Activated CD4-positive, alpha-beta T cell treated with anti-CD3 and anti-CD28 coated beads for 1 hour (primary cell): ENCODE measurements at regions not wholly inside any gene's neighbourhood (a gene's known extent, or its start where the extent isn't known, plus 50 kb on each side); places are given as distances from the start of the nearest gene placed in this dataset.

Experiments used
- DNase-seq: peaks from one replicate; pipeline ENCODE4 v3.0.0-alpha.2; 2020

DNA sequence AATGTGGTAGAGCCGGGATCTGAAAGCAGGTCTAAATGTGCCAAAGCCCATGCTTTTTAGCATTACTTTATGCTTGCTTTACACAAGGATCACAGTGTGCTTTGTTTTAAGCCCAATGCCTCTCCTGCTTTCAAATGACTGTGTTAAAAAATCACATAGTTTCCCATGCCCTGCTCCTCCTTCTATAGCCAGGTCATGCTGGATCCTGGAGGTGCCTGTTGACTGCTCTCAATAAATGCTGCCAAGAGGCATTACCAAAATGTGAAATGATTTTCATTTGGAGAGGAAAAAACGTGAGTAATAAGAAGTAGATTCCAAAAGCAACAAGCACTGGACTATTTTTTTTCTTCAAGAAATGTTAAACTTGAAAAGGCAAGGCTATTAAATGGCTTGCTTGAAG, 420.7 kb upstream of the USP24 start:
- DNase-seq = no peak

DNA sequence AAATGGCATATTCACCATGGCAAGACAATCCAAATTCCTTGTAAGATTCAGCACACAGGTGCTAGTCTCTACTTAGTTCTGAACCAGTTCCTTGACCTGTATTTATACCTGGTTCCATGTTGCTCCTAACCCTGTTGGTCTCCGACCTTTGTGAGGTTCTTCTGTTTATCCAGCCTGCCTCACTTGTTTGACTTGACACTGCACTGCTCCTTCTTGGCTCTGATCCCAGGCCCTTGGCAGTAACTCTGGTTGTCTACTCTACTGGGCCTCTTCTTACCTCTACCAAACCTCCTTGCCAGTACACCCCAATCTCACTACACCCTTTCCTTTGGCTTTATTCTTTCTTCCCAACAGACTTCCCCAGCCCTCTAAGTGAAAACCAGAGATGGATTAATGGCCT, 419.4 kb upstream of the USP24 start:
- no peak for DNase-seq

DNA sequence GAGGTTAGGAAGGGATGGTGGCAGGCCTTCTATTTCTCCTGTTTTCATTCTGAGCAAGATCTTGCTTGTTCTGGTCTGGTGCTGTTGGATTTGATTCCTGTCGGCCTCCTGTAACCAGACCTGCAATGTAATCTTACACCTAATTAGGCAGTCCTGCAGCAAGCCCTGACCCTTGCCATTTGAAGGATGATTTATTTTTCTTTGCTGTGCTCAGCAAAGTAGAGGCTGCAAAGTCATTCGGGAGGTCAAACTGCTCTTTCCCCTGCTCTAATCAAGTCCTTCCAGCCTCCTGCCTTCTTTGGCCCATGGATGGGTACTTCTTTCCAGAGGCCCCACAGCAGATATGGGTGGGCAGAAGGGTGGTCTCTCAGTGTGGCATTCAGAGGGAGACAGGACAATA, 417.7 kb upstream of the USP24 start:
- DNase-seq = no peak

DNA sequence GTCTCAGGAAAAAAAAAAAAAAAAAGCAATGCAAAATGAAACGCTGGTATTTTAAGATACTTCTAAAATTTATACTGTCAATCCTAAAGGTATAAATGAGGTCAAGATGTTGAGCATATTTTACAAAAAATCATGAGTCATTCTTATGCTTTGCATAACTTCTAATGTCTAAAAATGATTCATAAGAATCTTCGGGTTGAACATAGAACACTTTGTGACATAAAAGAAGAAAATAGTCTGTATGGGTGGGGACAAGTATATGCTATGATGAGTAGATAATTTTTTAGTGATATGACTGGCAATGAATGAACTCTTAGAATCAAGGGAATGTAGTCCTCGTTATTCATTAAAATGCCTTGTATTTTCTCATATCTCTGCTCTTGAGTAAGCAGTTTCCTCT, 416.9 kb upstream of the USP24 start:
- DNase-seq = no peak

DNA sequence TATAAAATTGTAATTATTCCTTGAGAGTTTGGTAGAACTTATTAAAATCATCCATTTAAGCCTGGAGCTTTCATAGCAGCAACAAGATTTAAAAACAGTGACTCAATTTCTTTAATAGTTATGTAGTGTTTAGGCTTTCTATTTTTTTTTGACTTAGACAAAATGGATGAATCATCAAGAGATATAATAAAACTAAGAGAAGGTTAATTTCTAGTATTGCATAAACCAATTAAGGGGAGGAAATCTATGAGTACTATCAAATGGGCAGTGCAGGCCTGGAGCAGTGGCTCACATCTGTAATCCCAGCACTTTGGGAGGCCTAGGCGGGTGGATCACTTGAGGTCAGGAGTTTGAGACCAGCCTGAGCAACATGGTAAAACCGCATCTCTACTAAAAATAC, 416.3 kb upstream of the USP24 start:
- DNase-seq = no peak

DNA sequence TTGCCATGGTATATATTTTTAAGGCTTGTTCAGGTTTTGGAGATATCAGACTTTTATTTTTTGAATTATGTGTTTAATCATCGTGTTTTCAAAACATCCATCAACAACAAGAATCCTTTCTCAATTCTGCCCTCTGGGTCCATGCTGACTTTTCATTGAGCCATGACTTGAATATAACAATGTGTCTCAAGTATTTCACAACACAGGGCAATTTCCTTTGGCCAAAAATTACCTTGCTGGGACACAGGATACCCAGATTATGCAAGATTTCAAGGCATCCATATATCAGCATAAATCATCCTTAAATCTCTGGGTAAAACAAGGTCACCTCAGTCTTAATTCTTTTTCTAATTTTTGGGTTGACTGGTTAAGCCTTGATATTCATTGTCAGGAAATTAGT, 411.2 kb upstream of the USP24 start:
- DNase-seq = no peak

DNA sequence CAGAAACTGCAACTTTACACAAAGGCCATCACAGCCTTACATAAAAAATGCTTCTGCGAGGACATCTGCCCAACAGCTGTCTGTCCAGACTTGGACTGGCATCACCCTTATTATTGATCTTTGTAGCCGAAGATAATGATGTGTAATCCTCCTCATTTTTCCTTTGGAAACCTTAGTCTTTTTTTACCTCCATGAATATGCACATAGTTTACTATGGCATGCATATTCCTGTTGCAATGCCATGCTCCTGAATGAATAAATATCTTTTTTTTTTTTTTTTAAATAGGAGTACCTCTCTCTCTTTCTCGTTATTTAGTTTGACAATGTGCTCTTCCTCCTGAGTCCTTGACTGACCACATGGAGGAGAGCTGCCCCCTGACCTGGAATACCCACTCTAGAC, 409.6 kb upstream of the USP24 start:
- DNase-seq = no peak

DNA sequence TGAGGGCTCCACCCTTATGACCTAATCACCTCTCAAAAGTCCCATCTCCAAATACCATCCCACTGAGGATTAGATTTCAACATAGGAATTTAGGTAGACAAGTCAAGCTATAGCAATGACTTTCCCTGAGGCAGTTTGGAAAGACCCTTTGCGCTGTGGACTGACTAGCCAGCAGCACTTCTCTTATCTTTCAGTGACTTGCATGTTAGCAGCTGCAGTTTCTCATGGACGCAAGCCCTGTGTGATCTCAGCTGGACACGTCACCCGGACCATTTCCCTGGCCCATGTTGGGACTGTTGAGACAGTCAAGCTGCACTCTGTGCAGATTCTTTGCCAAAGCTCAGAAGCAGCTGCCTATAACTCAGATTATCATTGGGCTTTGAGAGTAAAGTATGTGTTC, 408.1 kb upstream of the USP24 start:
- no peak for DNase-seq

DNA sequence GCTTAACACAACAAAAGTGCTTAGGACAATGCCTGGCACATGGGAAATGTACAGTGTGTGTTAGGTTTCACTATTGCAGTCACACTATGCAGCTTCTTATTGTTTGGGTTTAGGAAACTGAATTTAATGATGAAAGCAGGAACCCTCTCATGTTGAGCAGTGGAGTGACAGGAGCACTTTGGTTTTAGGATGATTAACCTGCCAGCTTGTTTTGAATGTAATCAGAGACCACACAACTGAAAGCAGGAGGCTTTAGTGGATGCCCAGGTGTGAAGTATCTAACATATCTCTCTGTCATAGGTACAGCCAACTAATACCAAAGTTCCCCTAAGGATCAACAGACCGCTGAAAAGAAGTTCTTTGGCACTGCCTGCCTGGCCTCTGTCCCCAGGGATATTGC, 406.9 kb upstream of the USP24 start:
- no peak for DNase-seq

DNA sequence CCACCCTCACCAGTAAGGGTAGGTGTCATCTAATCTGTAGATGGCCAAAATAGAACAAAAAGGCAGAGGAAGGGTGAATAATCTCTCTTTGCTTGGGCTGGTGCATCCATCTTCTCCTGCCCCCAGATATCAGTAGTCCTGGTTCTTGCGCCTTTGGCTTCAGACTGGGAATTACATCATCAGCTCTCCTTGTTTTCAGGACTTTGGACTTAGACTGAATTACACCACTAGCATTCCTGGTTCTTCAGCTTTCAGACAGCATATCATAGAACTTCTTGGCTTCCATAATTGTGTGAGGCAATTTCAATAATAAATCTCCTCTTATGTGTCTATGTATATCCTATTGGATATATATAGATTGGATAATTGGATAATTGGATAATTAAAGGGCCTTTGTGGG, 403.0 kb upstream of the USP24 start:
- no peak for DNase-seq

DNA sequence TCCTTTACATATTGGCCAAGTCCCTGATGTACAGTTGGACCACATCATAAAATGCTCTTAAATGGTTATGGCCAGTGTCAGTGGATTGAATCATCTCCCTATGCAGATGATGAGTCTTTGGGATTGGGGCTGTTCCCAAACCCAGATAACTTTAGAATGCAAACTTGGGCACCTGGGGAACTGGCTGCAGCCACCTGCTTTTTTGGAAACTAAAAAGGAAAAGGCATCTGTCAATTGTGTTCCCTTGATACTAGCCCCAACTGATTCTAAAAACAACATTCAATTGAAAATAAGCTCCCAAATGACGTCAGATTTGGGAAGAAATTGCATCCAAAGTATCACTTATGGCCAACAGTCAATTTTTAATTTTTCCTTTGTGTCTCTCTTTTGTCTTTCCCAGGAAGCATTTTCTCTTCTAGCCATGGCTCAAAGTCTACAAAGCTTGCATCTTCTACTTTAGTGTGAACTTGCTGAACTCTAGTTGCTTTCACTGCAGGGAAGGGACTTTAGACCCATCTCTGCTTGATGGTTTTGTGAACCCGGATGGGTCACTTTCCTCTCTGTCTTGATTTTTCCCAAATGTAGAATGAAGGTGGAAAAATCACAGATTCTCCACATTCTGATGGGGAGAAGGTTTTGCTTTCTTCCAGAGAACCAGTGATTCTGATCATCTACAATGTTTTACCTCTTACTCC, 402.3 kb upstream of the USP24 start:
- no peak for DNase-seq

DNA sequence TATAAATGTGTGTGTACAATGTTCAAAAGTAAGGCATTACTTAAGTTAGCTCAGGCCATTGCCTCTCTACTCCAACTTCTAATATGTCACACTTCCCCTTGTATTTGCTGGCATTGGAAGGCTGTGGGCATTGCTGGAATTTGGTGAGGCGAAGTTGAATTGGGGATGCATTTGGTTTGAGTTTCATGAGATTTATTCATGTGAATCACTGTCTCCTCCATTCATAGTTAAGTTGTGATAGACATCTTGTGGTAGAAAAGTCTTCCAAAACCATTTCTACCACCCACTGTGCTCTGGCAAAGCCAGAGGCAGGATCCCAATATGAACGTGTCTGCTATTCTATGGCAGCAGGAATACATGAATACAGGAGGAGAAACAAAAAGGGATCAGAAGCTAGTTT, 397.8 kb upstream of the USP24 start:
- no peak for DNase-seq

DNA sequence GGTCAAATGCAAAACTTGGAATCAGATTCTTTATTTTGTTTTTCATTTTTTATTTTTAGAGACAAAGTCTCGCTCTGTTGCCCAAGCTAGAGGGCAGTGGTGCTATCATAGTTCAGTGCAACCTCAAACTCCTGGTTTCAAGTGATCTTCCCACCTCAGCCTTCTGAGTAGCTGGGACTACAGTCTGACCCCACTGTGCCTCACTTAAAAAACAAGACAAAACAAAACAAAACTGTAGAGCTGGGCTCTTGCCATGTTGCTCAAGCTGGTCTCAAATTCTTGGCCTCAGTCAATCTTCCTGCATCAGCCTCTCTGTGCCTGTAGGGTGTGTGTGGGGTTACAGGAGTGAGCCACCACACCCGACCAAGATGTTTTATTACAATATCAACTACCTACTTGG, 396.0 kb upstream of the USP24 start:
- no peak for DNase-seq

DNA sequence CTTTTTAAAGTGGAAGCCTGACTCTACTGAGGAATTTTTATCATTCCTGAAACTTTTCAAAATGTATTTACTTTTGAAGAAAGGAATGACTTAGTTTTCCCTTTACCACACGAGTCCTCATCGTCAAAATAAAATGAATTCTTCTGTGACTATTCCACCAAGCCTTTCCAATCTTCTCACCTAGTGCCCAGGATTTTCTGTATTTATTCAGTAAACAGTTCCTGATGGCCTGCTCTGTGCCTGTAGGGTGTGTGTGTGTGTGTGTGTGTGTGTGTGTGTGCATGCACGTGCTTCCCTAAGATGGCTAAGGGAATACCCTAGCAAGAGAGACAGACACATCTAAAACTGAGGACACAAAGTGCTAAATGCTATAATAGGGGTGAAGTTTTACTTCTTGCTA, 395.0 kb upstream of the USP24 start:
- DNase-seq = no peak

DNA sequence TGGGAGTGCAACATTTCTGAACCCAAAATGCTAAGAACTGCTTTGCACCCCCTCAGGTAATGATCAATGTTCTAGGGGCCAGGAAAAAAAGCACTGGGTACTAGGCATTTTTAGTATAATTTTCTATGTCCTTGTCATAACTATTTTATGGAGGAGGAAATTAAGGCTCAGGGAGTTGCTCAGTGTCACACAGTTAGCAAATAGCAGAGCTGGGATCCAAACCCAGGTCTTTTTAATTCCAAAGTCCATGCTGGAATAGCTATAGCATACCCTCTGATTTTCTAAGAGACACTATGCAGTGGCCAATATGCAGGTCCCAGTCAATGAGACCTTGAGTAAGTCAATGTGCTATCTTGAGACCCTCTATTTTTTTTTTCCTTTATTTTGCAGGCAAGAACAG, 394.5 kb upstream of the USP24 start:
- no peak for DNase-seq

DNA sequence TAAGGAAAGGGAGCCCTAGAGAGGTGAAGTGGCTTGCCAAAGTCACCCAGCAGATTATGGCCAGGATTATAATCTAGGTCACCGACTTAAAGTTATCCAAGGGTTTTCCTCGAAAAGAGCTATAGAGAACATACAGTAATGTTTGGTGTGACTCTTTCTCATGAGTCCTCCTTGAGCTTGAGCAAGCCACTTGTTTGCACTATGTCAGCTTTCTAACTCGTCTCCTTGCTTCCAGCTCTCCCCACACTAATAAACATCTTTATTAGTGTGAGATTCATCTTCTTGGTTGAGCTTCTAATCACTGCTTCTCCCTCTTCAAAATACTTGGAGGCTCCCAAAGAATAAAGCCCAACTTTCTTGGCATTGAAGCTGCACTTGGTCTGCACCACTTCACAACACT, 390.0 kb upstream of the USP24 start:
- DNase-seq = no peak

DNA sequence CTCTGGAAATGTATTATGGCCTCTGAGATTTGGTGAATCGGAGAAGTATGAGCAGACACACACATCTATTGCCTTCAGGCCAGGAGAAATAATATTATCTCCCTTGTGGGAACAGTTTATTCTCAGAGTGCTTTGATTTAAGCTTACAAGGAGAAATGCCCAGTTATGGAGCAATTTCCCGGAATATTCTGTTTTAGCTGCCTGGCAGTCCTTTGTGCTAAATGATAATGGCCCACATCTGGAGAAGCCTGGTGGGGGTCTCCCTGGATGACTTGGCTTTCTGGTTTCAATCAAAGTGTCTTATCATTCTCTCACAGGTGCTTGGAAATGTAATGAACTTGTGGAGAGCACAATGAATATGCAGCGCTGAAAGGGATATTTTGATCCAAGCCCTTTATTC, 389.6 kb upstream of the USP24 start:
- DNase-seq = no peak

DNA sequence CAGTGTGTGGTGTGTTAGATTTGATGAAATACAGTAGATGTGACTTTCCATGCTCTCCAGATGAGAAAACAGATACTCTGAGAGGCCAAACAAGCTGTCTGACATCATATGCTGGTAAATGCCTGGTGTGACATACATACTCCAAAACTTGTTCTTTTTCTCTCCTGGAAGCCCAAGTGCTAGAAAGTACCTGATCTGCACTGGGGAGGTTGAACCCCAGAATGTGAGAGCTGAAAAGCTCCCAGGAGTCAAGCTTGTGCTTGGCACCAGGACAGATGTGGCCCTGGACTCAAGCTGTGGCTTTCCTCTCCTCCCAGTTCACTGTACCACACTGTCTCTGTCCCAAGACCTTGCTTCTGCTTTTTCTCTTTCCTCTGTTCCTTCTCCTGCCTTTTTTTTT, 389.0 kb upstream of the USP24 start:
- no peak for DNase-seq

DNA sequence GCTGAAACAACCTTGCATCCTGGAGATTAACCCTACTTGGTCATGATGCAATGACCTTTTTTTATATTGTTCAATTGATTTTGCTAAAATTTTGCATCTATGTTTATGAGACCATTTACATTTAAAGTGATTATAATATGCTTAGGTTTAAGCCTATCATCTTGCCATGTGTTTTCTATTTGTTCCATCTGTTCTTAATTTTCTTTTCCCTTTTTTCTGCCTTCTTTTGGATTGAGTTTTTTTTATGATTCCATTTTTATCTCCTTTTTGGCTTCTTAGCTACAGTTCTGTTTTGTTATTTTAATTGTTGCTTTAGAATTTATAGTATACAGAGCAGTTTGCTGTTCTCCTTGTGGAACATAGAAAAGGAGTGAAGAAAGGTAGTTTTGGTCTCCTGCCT, 385.1 kb upstream of the USP24 start:
- no peak for DNase-seq

DNA sequence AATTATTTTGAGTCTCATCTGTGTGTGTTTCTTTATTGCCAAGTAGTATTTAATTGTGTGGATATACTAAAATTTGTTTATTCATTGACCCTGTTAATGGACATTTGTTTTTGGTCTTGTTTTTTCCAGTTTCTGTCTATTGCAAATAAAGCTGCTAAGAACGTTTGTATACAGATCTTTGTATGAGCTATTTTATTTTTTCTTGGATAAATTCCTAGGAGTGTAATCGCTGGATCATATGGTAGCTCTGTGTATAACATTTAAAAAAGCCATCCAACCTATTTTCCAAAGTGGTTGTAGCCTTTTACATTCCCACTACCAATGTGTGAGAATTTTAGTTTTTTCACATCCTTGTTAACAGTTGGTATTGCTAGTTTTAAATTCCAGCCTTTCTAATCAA, 382.7 kb upstream of the USP24 start:
- DNase-seq = no peak

DNA sequence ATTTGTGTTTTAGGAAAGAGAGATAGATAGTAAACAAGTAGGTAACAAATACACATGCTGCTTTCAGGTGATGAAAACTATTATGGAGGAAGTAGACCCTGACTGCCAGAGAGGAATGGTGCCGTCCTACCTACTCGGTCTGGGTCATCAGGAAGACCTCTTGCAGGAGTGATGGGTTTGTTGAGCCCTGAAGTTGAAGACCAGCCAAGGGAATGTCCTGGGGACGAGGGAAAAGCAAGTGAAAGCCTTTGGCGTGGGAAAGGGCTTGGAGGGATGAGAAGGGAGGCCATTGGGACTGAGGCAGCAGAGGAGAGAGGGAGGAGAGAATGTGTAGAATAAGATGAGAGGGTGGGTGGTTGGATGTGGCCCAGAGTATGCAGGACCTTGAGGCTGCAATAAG, 379.5 kb upstream of the USP24 start:
- no peak for DNase-seq

DNA sequence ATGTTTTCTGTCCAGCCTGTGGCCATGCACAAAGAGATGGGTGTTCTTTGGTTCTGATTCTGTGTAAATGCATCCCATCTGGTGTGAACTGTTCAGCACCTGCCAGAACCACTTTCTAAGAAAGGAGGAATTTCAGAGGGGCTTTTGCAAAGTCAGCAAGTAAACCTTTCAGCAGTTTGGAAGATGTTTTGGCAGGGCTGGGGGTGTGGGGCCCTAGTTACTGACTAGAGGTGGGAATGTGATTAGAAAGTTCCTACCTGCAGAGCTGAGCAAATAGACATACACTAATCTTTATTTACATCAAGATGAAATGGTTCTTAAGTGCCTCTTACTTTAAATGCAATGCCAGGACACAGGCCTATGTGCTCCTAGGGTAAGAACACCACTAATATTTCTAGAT, 378.1 kb upstream of the USP24 start:
- DNase-seq = no peak

DNA sequence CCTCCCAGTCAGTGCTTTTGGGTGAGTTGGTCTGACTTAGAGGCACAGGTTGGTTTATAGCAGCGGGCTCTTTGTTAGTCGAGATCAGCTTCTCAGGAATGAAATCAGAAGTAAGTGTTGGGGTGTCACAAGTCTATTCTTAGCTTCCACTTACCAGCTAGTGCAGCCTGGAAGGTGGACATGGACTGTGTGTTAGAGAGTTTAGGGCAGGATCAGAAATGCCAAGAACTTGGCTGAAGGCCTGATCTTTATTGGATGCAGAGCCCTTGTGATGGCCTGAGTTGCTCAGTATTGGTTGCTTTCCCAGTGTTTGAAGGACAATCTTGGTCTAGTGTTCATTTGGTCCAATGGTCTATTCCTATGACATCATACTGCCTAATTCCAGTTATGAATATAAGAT, 377.0 kb upstream of the USP24 start:
- DNase-seq = no peak

DNA sequence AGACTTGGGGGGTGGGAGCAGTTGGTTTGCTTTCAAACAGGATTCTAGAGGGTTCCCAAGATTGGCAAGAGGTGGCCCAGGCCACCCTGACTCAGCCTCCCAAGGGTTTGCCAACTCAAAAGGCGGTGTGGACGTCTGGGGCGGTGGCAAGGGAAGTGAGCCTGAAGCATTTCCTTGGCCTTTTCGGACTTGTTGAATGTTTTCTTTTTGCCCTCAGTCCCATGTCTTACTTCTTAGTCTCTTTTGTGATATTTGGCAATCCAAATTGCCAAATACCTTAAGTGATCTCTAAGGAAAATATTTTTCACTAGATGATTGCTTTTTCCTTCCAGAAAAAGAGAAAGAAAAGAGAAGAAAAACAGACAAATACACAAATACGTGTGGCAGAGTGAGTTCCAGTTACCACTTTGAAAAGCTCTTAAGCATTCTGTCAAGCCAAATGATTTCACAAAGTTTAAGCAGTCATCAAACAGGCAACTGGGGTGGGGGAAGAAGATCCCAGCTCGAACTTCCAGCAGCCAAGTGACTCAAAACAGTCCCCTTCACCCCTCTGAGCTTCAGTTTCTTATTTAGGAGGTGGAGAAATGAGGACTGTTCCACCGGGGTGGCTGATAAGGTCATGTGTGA, 374.6 kb upstream of the USP24 start:
- no peak for DNase-seq

DNA sequence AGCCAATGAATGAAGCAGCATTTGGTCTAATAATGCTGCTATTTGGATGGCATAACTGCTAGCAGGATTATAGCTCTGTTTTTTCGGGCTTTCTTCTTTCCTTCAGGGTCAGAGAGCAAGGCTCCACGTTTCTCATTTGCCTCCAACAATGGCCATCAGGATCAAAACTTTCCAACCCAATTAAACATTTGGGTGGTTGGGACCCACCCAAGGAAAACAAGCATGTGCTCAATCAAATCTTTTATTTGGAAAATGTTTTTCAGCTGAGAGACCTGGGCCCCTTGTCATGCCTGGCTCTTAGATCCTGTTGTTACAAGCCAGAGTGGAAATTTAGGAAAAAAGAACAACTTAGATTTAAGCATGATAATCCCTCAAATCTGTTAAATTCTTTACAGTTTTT, 373.1 kb upstream of the USP24 start:
- no peak for DNase-seq
